ENCODE measurements at regions not wholly inside any gene's neighbourhood (a gene's known extent, or its start where the extent isn't known, plus 50 kb on each side); places are given as distances from the start of the nearest gene placed in this dataset.

- Histone ChIP-seq H3K9me3 (ENCODE audit: low read depth) (no peaks in the 10 kb centered on the region), H3K27me3 (peaks cover 11% of the 10 kb centered on the region), H3K36me3 (replicated peaks; ENCODE audit: insufficient read depth, low read depth) (no peaks in the 10 kb centered on the region), H3K4me1 (ENCODE audit: insufficient read depth) (peaks cover 11% of the 10 kb centered on the region), H3K27ac (no peak overlapping the region), H3K4me2 (no peak overlapping the region), H4K20me1 (ENCODE audit: insufficient read depth, poor library complexity, severe bottlenecking) (no peaks in the 10 kb centered on the region), H3K4me3 (no peak overlapping the region), H3K9me2 (replicated peaks; ENCODE audit: insufficient read depth) (no peaks in the 10 kb centered on the region), H3K79me2 (no peaks in the 10 kb centered on the region), H2AFZ (no peak overlapping the region)
- DNase-seq (ENCODE audit: low spot score), result no peak
- 89% methylated on average over 7 of the region's 14 CpGs for WGBS (ENCODE audit: low lambda C conversion rate, missing lambda C conversion rate)
- TF ChIP-seq CTCF (IDR thresholded peaks at IDR 0.05; ENCODE audit: poor library complexity) (no peak), EZH2phosphoT487 (IDR thresholded peaks at IDR 0.05; ENCODE audit: low read depth, severe bottlenecking, unreplicated experiment) (no peak), EZH2 (IDR thresholded peaks at IDR 0.05; ENCODE audit: borderline replicate concordance) (no peak)
These were observed 59.0 kb upstream of the CCDC167 start for GRCh38 chr6:37558646-37559045.

GRCh38 chr6:37558168-37558567, 58.5 kb upstream of the CCDC167 start:
- no peak overlapping the region for H3K27ac ChIP-seq
- H4K20me1 ChIP-seq (ENCODE audit: insufficient read depth, poor library complexity, severe bottlenecking), result no peaks in the 10 kb centered on the region
- H3K79me2 ChIP-seq, result no peaks in the 10 kb centered on the region
- WGBS (ENCODE audit: low lambda C conversion rate, missing lambda C conversion rate), result 73% methylated on average over 5 of the region's 5 CpGs
- peaks cover 11% of the 10 kb centered on the region for H3K4me1 ChIP-seq (ENCODE audit: insufficient read depth)
- no peak for DNase-seq (ENCODE audit: low spot score)
- TF ChIP-seq EZH2 (IDR thresholded peaks at IDR 0.05; ENCODE audit: borderline replicate concordance), result no peak
- TF ChIP-seq EZH2phosphoT487 (IDR thresholded peaks at IDR 0.05; ENCODE audit: low read depth, severe bottlenecking, unreplicated experiment), result no peak
- no peak for TF ChIP-seq CTCF (IDR thresholded peaks at IDR 0.05; ENCODE audit: poor library complexity)
- peaks cover 10% of the 10 kb centered on the region for H3K27me3 ChIP-seq
- no peak overlapping the region for H3K4me2 ChIP-seq
- H3K36me3 ChIP-seq (replicated peaks; ENCODE audit: insufficient read depth, low read depth), result no peaks in the 10 kb centered on the region
- H3K9me2 ChIP-seq (replicated peaks; ENCODE audit: insufficient read depth), result no peaks in the 10 kb centered on the region
- no peaks in the 10 kb centered on the region for H3K9me3 ChIP-seq (ENCODE audit: low read depth)
- no peak overlapping the region for H2AFZ ChIP-seq
- no peak overlapping the region for H3K4me3 ChIP-seq

GRCh38 chr6:37557645-37558114, 58.0 kb upstream of the CCDC167 start:
- H3K9me3 ChIP-seq (ENCODE audit: low read depth), result no peaks in the 10 kb centered on the region
- WGBS (ENCODE audit: low lambda C conversion rate, missing lambda C conversion rate), result 81% methylated on average over 8 of the region's 8 CpGs
- no peaks in the 10 kb centered on the region for H3K36me3 ChIP-seq (replicated peaks; ENCODE audit: insufficient read depth, low read depth)
- H3K27me3 ChIP-seq, result peaks cover 10% of the 10 kb centered on the region
- DNase-seq (ENCODE audit: low spot score), result no peak
- no peak overlapping the region for H3K27ac ChIP-seq
- H2AFZ ChIP-seq, result no peak overlapping the region
- no peaks in the 10 kb centered on the region for H3K79me2 ChIP-seq
- no peaks in the 10 kb centered on the region for H3K9me2 ChIP-seq (replicated peaks; ENCODE audit: insufficient read depth)
- H3K4me2 ChIP-seq, result no peak overlapping the region
- TF ChIP-seq CTCF (IDR thresholded peaks at IDR 0.05; ENCODE audit: poor library complexity), result no peak
- no peak for TF ChIP-seq EZH2phosphoT487 (IDR thresholded peaks at IDR 0.05; ENCODE audit: low read depth, severe bottlenecking, unreplicated experiment)
- TF ChIP-seq EZH2 (IDR thresholded peaks at IDR 0.05; ENCODE audit: borderline replicate concordance), result no peak
- no peaks in the 10 kb centered on the region for H4K20me1 ChIP-seq (ENCODE audit: insufficient read depth, poor library complexity, severe bottlenecking)
- H3K4me3 ChIP-seq, result no peak overlapping the region
- peaks cover 11% of the 10 kb centered on the region for H3K4me1 ChIP-seq (ENCODE audit: insufficient read depth)
